Activated CD4-positive, alpha-beta T cell treated with anti-CD3 and anti-CD28 coated beads, Interleukin-2, amount 50 U/mL, for 16 hours (primary cell): ENCODE measurements at regions not wholly inside any gene's neighbourhood (a gene's known extent, or its start where the extent isn't known, plus 50 kb on each side); places are given as distances from the start of the nearest gene placed in this dataset.

Experiments
- DNase-seq: peaks from one replicate; pipeline ENCODE4 v3.0.0-alpha.2; 2020

DNA sequence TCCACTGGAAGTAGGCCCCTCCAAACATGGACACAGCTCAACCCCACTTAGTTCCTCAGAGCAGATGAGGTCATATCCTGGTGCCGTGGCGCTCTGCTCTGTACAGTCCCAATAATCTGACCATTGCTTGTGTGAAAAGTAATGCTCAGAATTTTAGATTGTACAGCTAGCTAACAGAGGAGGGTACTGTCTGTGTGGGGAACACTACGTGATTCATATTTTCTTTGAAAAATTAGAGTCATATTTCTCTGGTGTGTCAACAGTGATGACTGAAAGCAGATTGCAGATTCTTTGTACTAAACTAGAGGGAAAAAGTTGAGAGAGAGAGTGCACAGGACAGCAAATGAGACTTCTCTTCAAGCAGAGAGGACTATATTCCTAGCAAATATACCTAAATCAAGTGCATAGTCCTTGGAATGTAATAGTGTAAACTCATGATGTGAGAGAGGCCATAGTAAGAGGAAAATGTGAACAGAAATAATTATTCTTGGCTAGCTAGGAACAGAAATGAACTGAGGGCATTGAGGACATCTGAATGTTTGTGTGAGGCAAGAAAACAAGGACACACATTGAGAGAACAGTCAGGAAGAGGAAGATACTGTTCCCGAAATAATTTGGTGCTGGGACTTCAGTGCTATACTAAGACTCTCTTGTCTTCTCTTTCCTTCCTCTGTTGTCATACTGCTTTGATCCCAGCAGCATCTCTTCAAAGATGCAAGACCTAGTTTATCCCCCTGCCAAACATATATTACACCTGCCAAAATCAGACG, 157.0 kb upstream of the RND3 start:
- no peak for DNase-seq

DNA sequence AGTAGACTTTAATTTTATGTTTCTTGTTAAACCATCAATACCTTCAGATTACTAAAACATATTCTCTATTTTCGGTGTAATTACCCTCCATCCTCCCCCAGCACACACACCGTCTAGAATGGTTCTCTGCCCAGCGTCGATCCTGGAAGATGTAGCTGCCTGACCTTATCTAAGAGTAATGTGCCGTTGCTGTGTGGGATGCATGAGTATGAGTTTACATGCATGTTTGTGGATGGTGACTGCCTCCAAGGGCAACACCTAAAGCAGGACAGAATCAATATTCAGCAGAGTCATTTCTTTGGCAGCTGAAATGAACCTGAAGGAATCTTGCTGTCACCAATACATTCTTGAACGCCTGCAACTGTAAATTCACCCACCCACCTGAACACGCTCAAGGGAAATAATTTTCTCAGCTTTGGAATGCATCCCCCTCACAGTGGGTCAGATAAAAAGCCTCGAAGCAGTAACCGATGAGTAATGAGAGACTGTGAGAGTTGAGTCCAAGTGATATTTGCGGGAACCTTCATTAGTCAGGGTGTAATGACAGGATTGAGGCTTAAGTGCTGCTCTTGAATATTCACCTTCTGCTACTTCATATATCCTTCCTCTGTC, 155.8 kb upstream of the RND3 start:
- no peak for DNase-seq

DNA sequence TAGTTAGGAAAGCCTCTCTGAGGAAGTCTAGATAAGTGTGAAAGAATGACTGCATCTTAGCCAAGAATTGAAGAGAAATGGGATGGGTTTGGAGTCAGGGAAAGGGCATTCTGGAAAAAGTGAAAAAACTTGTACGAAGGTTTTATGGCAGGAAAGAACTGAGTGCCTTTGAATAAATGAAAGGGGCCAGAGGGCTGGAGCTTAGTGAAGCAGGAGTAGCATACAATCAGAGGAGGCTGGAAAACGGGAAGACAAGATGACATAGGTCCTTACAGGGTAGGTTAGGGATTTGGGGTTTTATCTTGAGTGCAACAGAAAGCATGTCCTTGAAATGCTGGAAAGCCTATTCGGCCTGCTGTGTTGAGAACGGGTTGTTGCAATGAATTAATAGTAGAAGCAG, 152.6 kb upstream of the RND3 start:
- no peak for DNase-seq

DNA sequence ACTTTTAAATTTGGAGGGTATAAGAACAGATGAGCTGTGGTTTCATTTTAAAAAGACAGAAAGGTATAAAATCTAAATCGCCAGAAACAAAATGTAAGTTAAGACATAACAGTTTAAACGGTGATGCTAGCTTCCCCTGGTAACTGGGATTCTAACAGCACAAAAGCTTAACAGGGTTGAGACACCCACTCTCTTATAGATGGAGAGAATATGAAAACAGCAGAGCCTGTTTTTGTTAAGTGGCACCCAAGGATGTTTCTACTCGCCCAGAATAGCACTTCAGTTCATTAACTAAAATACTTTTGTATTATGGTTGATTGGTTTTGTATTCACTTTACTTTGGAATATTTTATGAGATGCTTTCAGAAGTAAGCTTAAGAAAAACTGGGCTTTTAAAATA, 151.9 kb upstream of the RND3 start:
- no peak for DNase-seq

DNA sequence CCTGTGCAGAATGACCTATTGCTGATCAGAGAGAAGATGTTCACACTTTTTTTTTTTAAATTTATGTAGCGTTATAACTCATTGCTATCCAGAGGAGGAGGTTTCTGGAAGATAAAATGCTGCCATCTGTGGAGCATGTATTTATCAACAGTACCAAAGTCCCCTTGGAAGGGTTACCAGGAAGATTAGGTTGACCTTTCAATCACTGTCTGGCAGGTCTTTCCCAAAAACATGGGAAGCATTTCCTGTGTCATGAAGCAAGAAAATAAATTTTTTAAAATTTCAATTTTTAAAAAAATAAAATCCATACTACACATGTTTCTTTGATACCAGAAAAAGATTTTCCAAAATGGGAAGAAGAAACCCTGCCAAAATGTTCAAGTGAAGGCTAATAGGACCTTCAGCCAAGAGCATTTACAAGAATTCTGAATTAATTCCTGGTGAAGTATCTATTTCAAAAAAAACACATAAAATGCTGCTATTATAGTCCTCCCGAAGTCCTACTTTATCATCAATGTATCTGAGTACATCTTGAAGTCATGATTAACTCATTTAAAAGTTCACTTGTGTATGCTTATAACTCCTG, 143.9 kb upstream of the RND3 start:
- DNase-seq, result no peak

DNA sequence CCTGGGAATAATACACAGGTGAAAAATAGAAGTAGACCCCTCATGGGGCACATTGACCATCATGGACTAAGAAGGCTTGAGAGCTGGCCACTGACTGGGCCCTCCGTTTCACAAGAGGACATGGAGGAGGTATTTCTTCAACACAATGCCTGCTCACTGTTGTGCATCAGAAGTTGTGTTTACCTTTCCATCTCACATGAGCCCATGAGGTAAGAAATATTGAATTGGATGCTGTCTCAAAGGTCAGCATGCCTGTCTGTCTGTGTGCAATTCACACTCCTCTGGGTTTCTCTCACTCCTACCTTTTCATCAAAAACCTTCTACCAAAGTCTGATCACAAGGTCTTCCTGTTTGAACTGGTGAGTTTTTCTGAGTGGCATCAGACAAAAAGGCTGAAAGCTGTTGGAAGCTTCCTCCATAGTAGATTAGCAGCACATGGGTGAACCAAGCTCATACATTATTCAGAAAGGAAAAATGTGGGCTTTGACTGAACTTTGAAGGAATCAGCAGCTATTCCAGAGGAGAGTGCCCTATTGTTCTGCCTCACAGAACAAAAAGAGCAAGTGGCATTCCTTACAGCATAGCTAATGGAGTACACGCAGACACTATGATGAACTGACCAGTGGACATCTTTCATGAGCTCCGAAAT, 143.2 kb upstream of the RND3 start:
- no peak for DNase-seq

DNA sequence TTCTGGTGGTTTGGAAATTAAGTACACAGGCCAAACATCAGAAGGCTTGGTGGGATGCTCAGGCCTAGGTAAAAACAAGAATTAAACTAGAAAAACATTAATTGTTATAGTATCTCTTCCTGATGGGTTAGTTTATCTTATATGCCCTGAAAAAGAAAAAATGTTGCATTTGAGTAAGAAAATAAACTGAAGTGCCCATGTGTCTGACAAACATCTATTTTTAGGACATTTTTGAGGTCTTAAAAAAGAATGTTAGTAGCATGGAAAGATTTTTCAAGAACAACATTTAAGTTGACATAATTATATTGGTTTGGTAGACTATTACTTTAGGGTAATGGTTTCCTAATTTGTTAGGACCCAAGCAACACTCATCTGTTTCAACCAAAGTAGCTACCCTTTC, 140.1 kb upstream of the RND3 start:
- no peak for DNase-seq

DNA sequence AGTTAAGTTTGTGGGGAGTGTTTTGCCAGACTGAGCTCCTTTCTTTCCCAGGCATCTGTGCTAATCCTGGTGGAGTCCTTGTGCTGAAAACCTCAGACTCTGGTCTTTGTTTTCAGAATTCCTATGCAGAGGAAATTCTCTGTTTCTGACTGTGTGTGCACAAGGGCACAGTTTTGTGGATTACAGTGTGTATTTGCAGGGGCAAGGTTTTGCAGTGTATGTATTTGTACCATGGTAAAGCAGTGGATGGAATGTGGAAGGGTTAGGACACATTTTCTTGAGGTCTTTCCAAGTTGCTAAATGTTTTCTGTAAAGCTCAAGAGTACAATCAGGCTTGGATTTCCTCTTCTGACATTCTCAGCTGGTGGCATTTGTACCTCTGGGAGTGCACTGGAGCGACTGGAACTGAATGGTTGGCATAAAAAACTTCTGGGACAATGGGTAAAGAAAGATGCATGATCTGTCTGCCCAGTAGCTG, 139.5 kb upstream of the RND3 start:
- DNase-seq, result no peak

DNA sequence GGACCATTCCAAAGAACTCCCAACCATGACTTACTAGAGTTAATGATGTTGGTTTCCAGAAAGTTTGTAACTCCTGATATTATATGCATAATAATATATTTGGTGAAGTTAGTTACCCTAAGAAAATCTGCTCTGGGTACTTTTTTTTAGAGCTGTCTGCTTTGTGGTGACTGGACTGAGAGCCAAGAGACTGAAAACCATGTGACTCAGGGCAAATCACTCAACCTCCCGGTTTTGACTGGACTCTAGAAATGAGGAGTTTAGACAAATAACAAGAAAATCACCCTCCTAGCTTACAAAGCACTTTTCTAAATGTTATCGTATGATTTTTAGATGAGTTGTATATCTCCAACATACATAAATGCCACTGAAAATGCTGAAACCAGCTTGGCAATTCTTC, 138.3 kb upstream of the RND3 start:
- DNase-seq, result no peak

DNA sequence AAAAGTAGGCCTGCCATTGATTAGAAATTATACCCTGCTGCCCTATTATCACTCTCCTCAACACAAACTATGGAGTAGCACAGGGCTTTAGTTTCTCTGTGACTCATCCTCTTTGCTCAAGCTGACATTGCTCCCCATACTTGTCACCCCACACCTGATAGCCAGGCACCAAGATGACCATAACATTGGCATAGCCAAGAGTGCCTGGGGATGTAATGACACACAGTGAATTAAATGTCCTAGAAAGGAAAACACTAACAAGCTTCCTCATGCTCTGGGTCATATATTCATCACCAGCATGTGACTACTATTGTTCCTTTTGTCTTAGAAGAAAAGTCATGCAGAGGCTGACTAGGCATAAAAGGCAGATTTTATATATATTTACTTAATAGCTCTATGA, 137.8 kb upstream of the RND3 start:
- DNase-seq, result no peak

DNA sequence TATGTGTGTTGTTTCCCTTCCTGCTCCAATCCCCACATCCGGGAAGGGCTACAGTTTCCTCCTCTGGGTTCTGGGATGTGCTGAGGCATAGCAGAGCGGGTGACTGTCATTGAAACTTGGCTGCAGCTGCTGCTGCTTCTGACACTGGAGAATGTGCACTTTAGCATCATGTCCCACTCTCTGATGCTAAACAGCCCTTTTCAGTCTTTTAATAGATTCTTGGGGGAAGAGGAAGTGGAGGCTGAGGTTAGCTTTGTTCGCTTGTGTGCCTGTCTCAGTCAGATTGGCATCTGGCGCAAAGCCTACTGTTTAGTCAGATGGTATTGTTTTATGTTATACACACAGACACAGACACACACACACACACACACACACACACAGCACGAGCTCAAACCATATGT, 136.5 kb upstream of the RND3 start:
- DNase-seq, result no peak

DNA sequence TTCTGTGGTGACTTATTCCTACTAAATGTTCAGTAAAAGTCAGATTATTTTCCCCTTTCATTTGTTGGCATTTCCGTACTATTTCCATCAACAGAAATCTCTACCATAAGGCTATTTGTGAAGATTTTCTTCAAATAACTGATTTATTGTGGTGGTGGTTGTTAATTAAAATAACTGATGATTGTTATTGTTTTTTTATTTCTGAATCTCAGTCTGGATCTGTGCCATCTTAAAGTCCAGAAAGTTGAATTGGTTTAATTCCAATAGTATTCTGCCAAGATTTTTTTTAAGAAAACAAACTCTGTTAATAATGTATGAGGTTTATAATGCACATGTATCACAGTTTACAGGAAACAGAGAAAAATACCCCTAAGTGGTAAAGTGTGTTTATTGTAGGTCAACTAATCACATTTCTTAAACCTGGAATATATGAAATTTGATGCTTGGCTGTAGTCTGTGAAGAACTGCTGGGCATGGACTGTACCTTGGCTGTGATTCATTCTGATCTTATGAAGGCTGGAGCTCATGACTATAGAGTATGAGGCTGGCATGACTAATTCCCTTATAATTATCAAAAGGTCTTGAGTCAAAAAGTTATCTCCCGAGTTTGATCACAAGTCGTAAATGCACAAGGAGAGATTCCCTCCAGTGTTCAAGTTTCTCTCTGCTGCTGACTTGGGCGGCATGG, 134.2 kb upstream of the RND3 start:
- DNase-seq, result no peak

DNA sequence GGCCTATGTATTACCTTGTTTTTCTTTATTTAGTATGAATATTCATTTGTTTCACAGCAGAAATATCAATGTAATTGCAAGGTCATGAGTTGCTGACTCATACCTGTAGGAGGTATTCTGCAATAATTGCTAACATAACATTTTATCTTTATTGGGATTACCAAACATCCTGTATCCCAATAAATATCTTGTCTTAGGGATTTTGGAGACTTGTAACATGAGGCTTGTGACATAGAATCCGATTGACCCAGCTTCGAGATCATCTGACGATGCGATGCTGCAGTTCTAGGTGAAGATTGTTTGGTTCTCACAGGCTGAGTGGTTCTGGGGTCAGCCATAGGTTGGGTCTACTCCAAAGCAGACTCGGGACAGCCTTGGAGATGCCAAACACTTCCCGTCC, 133.4 kb upstream of the RND3 start:
- no peak for DNase-seq

DNA sequence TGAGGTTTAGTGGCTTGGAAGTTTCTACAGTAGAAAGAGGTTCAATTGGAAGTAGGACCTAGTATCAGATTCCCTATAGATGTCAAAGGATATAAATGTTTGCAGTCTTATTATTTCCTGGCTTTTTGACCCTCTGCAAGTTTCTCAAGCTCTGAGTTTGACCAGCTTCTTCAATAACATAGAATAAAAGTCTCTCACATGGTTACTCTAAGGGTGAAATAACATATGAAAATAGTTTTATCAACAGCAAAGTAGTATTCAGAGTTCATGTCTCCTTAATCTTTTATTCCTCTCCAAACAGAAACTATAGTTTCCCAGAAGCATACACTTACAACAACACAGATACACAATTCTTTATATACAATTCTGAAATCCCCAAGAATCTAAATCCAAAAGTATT, 132.9 kb upstream of the RND3 start:
- DNase-seq, result no peak

DNA sequence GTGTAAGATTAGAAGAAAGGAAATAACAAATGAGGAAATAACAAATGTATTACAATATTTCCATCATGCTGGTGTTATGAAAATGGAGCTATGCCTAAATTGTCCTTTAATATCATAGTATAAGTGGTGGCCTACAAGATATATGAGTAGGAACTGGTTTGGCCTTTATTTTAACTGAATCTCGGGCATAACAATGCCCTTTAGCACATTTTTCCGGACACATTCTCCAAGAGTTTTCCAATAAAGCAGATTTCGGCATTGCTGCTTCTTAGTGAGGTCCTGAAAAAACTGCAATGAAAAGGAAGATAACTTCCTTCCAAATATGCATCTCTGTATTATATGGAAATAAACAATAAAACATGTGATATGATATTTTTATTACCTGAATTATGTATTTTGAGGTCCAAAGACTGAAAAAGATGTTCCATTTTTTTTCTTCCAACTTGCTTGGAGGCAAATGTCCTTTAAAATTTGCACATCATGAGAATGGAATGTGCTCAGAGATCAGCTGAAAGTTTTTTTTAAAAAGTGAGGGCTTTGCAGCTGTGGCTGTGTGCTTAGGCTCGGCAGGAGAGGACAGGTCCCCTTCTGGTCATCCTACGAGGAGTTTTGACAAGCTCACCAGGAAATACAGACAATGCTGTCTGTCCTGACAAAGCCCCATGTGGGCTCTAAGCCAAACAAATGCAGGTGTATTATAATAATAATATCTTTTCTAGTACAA, 132.3 kb upstream of the RND3 start:
- DNase-seq, result no peak

DNA sequence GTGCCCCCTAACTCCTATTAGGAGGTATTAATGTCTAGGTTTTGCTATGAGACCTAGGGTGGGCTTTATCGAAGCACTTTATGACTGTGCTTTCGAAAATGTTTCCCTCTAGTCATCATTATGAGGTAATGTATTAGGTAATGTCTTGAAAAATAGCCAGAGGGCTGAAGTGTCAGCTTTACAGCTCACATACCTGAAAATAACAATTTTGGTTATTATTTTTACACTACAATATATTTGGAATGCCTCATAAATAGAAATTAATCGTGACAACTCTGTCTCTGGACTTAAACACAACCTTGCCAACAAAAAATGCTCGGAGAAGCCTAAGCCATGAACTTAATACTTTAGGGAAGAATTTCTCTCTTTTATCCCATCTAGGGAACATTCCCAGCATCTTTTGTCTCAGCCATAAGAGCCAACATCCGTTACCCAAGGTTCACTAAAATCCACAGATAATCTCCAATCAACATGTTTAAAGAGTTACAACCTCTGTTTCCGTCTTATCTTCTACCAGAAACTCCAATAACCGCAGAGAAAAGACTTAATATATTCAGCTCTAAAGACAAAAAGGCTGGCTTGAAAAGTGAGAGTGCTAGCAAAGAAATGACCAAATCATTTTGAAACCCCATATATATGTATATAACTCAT, 130.9 kb upstream of the RND3 start:
- DNase-seq, result no peak

DNA sequence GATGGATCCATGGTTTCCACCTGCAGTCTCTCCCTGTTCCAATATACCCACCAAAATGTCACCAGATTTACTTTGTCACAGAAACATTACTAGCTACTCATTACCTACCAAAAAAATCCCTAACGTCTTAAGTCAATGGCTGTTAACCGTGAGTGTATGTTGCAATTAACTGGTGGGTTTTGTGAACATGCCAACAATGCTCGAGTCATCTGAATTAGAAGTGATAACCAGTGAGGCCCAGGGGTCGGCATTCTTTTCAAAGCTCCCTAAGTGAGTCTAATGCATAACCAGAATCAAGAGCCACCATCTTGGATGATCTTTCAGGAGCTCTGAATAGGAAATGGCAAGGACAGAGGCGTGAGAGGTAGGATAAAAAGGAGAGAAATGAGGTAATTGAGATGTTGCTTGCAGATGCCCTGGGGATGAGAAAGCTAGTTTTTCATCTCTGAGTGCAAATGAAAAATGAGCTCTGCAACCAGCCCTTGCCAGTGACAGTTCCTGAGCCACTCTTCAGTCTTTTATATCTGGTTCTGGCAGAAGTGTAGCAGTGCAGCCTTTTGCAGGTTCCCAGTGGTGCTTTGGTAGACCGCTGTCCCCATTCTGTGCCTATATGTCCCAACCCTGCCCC, 130.0 kb upstream of the RND3 start:
- DNase-seq, result no peak

DNA sequence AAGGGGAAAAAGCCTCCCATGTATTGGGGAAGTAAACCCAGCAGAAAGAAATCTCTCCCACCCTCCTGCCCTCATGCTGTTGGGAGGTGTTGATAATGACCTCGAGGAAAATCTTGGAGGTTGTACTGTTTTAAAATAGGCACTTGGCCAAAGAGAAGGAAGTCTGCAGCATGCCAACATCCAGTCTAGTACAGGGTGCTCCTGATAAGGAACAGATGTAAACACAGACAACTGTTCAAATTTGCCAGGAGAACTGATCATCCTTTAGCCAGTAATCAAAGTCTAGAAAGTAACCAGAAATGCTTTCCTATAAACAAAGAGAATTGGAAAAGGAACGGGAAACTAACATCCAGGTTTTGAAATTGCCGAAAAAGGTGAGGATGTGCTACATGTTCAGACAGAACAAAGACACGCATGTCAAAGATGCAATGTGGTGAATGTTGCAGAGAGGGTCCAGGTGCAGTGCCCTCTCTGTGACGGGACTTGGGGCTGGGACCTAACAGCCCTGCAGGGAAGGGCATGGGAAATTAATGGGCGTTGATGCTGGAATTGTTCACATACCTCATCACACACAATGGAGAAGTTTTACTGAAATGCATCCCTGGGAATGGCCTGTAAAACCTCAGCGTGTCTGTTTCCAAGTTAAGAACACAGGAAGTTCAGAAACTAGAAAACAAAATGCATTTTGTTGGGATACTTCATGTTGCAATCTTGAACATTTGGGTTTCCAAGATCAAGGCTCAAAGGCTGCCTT, 125.7 kb upstream of the RND3 start:
- DNase-seq, result no peak

DNA sequence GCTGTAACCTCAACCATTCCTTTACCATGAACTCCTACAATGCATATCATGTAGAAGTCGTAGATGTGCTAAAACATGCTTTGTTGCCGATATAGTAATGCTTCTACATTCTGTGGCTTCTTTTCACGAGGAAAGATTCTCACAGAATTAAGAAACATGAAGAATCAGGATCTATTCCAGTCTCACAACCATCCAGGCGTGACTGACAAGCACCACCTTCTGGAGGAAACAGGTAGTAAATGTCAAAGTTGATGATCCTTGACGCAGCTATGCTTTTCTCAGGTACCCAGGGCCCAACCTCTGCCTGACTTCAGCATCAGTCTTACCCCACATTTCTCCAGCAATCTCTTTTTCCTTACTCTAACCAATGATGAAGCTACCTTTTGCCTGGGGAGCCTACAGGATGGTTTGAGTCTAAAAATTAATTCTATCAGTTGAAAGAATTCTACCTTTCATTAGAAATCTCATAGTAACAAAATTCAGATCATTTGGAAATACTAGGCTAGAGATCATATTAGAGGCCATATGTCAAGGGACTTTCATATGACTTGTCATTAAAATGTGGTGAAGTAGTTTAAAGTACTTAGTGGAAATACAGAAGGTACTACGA, 123.3 kb upstream of the RND3 start:
- DNase-seq, result peak; percentile 3

DNA sequence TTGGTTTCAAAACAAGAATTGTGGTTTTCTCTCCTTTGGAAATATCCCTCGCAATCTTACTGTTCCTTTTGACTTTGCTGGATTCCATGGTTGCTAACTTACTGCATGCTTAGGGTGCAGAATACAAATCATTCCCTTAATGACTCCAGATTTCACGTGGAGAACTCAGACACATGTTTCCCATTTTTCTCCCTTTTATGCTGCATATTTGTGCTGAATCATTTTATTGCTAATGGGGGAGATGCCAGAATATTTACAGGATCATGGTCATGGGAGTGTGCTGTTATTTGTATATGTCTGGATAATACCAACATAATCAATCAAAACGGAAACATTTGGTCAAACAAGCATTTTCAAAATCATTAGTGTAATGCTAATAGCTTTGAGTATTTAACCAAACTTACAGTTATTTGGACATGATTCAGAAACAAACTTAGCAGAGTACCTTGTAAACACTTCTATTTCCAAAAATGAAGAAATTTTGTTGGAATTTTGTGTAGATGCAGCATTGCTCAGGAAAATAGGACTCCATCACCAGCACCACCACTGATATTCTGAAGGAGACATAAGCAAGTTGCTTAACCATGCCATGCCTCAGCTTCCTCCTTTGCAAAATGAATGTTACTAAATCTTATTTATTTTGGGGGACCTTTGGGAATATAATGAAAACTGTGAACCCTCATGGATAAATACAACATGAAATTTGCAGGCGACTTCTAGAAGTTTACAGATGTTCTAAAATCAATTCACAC, 122.5 kb upstream of the RND3 start:
- DNase-seq, result no peak
